ENCODE measurements at regions not wholly inside any gene's neighbourhood (a gene's known extent, or its start where the extent isn't known, plus 50 kb on each side); places are given as distances from the start of the nearest gene placed in this dataset.

DNA sequence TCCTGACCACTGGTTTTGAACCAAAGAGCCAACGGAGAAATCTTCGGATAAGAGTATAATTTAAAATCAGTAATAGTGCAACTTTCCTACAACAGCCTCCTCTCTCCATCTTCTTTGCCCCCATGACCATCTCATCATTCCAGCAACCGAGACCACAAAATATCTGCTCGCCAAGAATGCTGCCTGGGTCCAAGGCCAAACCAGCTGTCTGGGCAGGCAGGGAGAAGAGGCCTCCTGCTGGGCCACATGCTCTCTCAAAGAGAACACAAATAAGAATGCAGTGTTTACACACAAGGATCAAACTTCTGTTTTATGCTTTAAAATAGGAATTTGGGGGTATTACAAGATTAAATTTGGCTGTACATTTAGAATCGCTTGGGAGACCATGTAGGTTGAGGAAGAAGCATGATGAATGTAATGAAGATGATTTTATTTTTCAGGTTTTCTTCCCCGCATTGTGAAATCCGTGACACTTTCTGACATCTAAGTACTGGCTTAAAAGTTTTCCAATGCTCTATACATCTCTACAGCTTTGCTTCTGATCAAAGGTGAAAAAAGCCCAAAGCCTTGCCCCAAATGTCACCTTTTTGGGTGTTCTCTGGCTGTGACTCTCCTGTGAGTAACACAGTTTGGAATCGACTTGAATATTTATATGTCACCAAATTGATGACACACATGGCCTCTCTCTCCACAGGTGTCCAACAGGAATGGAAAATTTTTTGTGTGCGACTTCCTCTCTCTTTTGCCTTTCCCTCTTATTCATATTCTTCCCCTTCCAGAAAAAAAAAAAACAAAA lies 79.4 kb upstream of the PROKR2 start:
- TF ChIP-seq, protein P1, sequence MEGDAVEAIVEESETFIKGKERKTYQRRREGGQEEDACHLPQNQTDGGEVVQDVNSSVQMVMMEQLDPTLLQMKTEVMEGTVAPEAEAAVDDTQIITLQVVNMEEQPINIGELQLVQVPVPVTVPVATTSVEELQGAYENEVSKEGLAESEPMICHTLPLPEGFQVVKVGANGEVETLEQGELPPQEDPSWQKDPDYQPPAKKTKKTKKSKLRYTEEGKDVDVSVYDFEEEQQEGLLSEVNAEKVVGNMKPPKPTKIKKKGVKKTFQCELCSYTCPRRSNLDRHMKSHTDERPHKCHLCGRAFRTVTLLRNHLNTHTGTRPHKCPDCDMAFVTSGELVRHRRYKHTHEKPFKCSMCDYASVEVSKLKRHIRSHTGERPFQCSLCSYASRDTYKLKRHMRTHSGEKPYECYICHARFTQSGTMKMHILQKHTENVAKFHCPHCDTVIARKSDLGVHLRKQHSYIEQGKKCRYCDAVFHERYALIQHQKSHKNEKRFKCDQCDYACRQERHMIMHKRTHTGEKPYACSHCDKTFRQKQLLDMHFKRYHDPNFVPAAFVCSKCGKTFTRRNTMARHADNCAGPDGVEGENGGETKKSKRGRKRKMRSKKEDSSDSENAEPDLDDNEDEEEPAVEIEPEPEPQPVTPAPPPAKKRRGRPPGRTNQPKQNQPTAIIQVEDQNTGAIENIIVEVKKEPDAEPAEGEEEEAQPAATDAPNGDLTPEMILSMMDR (IDR thresholded peaks at IDR 0.05; ENCODE audit: low read depth, low read length, poor library complexity, severe bottlenecking) = no peak
- TF ChIP-seq EZH2phosphoT487 (IDR thresholded peaks at IDR 0.05; ENCODE audit: borderline replicate concordance, low read length) = no peak
